ENCODE measurements at regions not wholly inside any gene's neighbourhood (a gene's known extent, or its start where the extent isn't known, plus 50 kb on each side); places are given as distances from the start of the nearest gene placed in this dataset.

GRCh38 chr2:221312634-221313033 is 259.5 kb downstream of the EPHA4 start:
- peaks cover 26% of the 10 kb centered on the region for H3K4me1 ChIP-seq (ENCODE audit: control insufficient read depth, insufficient read depth, low read length)
- no peaks in the 10 kb centered on the region for H3K36me3 ChIP-seq (ENCODE audit: control insufficient read depth in 2 of 2, insufficient read depth in 1 of 2, low read length in 2 of 2)
- H3K9me3 ChIP-seq (ENCODE audit: control insufficient read depth, insufficient read depth, low read depth, low read length) = no peaks in the 10 kb centered on the region
- TF ChIP-seq ZNF664 (tag by site-specific recombination; IDR thresholded peaks at IDR 0.05) (no peak), ZNF416 (tag by site-specific recombination; IDR thresholded peaks at IDR 0.05) (no peak), ZNF19 (tag by site-specific recombination; IDR thresholded peaks at IDR 0.05; ENCODE audit: low read depth) (no peak), SCRT2 (tag by site-specific recombination; IDR thresholded peaks at IDR 0.05) (no peak), ZNF837 (tag by site-specific recombination; IDR thresholded peaks at IDR 0.05) (no peak), ZNF311 (tag by site-specific recombination; IDR thresholded peaks at IDR 0.05; ENCODE audit: borderline replicate concordance) (no peak), ZNF157 (tag by site-specific recombination; IDR thresholded peaks at IDR 0.05) (no peak), ZNF280C (tag by site-specific recombination; IDR thresholded peaks at IDR 0.05) (no peak), KLF17 (tag by site-specific recombination; IDR thresholded peaks at IDR 0.05) (no peak)
- ChIA-PET POLR2A (no interaction called here), CTCF (interaction anchor here (0.6 to 0.7 kb wide), 3 partner anchors 11 to 1366 kb away, joined by 3 to 5 read pairs (median 3); no protein-coding TSS in a partner anchor)
- no peak overlapping the region for H3K27ac ChIP-seq (ENCODE audit: extremely low read depth, low read depth, low read length)
- no peak overlapping the region for H3K4me3 ChIP-seq (ENCODE audit: low read depth, low read length)

GRCh38 chr2:221314786-221315185 is 257.3 kb downstream of the EPHA4 start:
- Histone ChIP-seq H3K36me3 (ENCODE audit: control insufficient read depth in 2 of 2, insufficient read depth in 1 of 2, low read length in 2 of 2) (no peaks in the 10 kb centered on the region), H3K27ac (ENCODE audit: extremely low read depth, low read depth, low read length) (no peak overlapping the region), H3K4me3 (ENCODE audit: low read depth, low read length) (no peak overlapping the region), H3K9me3 (ENCODE audit: control insufficient read depth, insufficient read depth, low read depth, low read length) (no peaks in the 10 kb centered on the region), H3K4me1 (ENCODE audit: control insufficient read depth, insufficient read depth, low read length) (peaks cover 9% of the 10 kb centered on the region)
- TF ChIP-seq ZNF146 (tag by site-specific recombination; IDR thresholded peaks at IDR 0.05) = no peak
- TF ChIP-seq ZNF629 (tag by site-specific recombination; IDR thresholded peaks at IDR 0.05) = no peak
- no peak for TF ChIP-seq ZNF785 (tag by site-specific recombination; IDR thresholded peaks at IDR 0.05)
- TF ChIP-seq ZNF677 (tag by site-specific recombination; IDR thresholded peaks at IDR 0.05) = no peak
- TF ChIP-seq ZNF133 (tag by site-specific recombination; IDR thresholded peaks at IDR 0.05) = no peak
- no peak for TF ChIP-seq ZFP41 (tag by site-specific recombination; IDR thresholded peaks at IDR 0.05; ENCODE audit: borderline replicate concordance)
- no peak for TF ChIP-seq ZNF513 (tag by site-specific recombination; IDR thresholded peaks at IDR 0.05)
- TF ChIP-seq ZBTB8A (tag by site-specific recombination; IDR thresholded peaks at IDR 0.05) = no peak
- POLR2A ChIA-PET = no interaction called here
- CTCF ChIA-PET = interaction anchor here (1.0 kb wide), 1 partner anchor 10 kb away, joined by 3 read pairs; no protein-coding TSS in a partner anchor

GRCh38 chr2:221318376-221319130 is 253.6 kb downstream of the EPHA4 start:
- ChIA-PET POLR2A (no interaction called here), CTCF (interaction anchor here (0.6 kb wide), 1 partner anchor 9 kb away, joined by 5 read pairs; no protein-coding TSS in a partner anchor)
- TF ChIP-seq ZNF555 (tag by site-specific recombination; conservative IDR thresholded peaks at IDR 0.05) (no peak), ZNF549 (tag by site-specific recombination; IDR thresholded peaks at IDR 0.05) (no peak), ZNF24 (tag by site-specific recombination; IDR thresholded peaks at IDR 0.05) (no peak), FEZF1 (tag by site-specific recombination; IDR thresholded peaks at IDR 0.05) (no peak), ZNF404 (tag by site-specific recombination; IDR thresholded peaks at IDR 0.05) (no peak)
- Histone ChIP-seq H3K27ac (ENCODE audit: extremely low read depth, low read depth, low read length) (no peak overlapping the region), H3K9me3 (ENCODE audit: control insufficient read depth, insufficient read depth, low read depth, low read length) (no peaks in the 10 kb centered on the region), H3K4me3 (ENCODE audit: low read depth, low read length) (no peak overlapping the region), H3K36me3 (ENCODE audit: control insufficient read depth in 2 of 2, insufficient read depth in 1 of 2, low read length in 2 of 2) (no peaks in the 10 kb centered on the region), H3K4me1 (ENCODE audit: control insufficient read depth, insufficient read depth, low read length) (no peaks in the 10 kb centered on the region; the same call in 1 of the 2 replicates)
